Neutrophil (primary cell): ENCODE measurements at regions not wholly inside any gene's neighbourhood (a gene's known extent, or its start where the extent isn't known, plus 50 kb on each side); places are given as distances from the start of the nearest gene placed in this dataset.

Source experiments
- H3K27ac ChIP-seq: fragments of 200-600 bp; sonication (generic); 2 replicates; pipeline ENCODE4 v1.5.1; 2016; ENCODE audit warnings: mild to moderate bottlenecking, moderate library complexity
- H3K27me3 ChIP-seq: fragments of 200-600 bp; sonication (generic); 2 replicates; pipeline ENCODE4 v1.6.0; 2016; ENCODE audit warnings: mild to moderate bottlenecking
- H3K36me3 ChIP-seq: fragments of 200-600 bp; sonication (generic); 2 replicates; pipeline ENCODE4 v1.5.1; 2017
- H3K4me1 ChIP-seq, 2 experiments: fragments of 200-600 bp in 1 of 2; sonication (generic) in 1 of 2; 1 replicate in 1 of 2; 2 replicates in 1 of 2; pipeline versions ENCODE4 v1.5.1 to v1.6.1; 2013 to 2016; ENCODE audit warnings: low read depth in 1 of 2, low read length in 1 of 2, mild to moderate bottlenecking in 1 of 2, moderate library complexity in 1 of 2; ENCODE audit not compliant: control insufficient read depth in 1 of 2, insufficient read depth in 1 of 2
- H3K4me3 ChIP-seq, 2 experiments: fragments of 200-600 bp in 1 of 2; sonication (generic) in 1 of 2; 1 replicate in 1 of 2; 2 replicates in 1 of 2; pipeline ENCODE4 v1.5.1; 2013 to 2016; ENCODE audit warnings: low read depth in 1 of 2, low read length in 1 of 2, mild to moderate bottlenecking in 1 of 2, moderate library complexity in 1 of 2
- H3K9me3 ChIP-seq: fragments of 200-600 bp; sonication (generic); 2 replicates; pipeline ENCODE4 v1.5.1; 2016
- CTCF ChIP-seq: fragments of 200-600 bp; sonication (generic); IDR thresholded peaks from 2 replicates; pipeline ENCODE4 v1.5.1; 2016; ENCODE audit warnings: antibody characterized with exemption

- Histone ChIP-seq H3K36me3 (no peaks in the 10 kb centered on the region), H3K4me3 (no peak overlapping the region), H3K4me1 (no peaks in the 10 kb centered on the region), H3K27me3 (no peaks in the 10 kb centered on the region), H3K9me3 (no peaks in the 10 kb centered on the region), H3K27ac (no peak overlapping the region)
- TF ChIP-seq CTCF: no peak
Measured at GRCh38 chr2:21944536-21944935, 820.8 kb downstream of the TDRD15 start.

- no peaks in the 10 kb centered on the region for H3K9me3 ChIP-seq
- no peaks in the 10 kb centered on the region for H3K27me3 ChIP-seq
- H3K4me1 ChIP-seq: no peaks in the 10 kb centered on the region
- H3K36me3 ChIP-seq: no peaks in the 10 kb centered on the region
- H3K4me3 ChIP-seq: no peak overlapping the region
- H3K27ac ChIP-seq: no peak overlapping the region
- no peak for TF ChIP-seq CTCF
Measured at GRCh38 chr2:21945658-21946057, 821.9 kb downstream of the TDRD15 start.

- Histone ChIP-seq H3K4me1 (no peaks in the 10 kb centered on the region), H3K27me3 (no peaks in the 10 kb centered on the region), H3K27ac (no peak overlapping the region), H3K9me3 (no peaks in the 10 kb centered on the region), H3K36me3 (no peaks in the 10 kb centered on the region), H3K4me3 (no peak overlapping the region)
- no peak for TF ChIP-seq CTCF
Measured at GRCh38 chr2:21947046-21947445, 823.3 kb downstream of the TDRD15 start.

- H3K36me3 ChIP-seq: no peaks in the 10 kb centered on the region
- H3K4me3 ChIP-seq: no peak overlapping the region
- no peaks in the 10 kb centered on the region for H3K9me3 ChIP-seq
- TF ChIP-seq CTCF: no peak
- no peaks in the 10 kb centered on the region for H3K4me1 ChIP-seq
- H3K27me3 ChIP-seq: no peaks in the 10 kb centered on the region
- no peak overlapping the region for H3K27ac ChIP-seq
Measured at GRCh38 chr2:21966139-21966538, 842.4 kb downstream of the TDRD15 start.

- no peak overlapping the region for H3K27ac ChIP-seq
- H3K27me3 ChIP-seq: no peaks in the 10 kb centered on the region
- TF ChIP-seq CTCF: no peak
- H3K9me3 ChIP-seq: no peaks in the 10 kb centered on the region
- H3K4me3 ChIP-seq: no peak overlapping the region
- H3K36me3 ChIP-seq: no peaks in the 10 kb centered on the region
- no peaks in the 10 kb centered on the region for H3K4me1 ChIP-seq
Measured at GRCh38 chr2:21970971-21971370, 847.2 kb downstream of the TDRD15 start.

- Histone ChIP-seq H3K36me3 (no peaks in the 10 kb centered on the region), H3K4me3 (no peak overlapping the region), H3K27me3 (no peaks in the 10 kb centered on the region), H3K9me3 (no peaks in the 10 kb centered on the region), H3K27ac (no peak overlapping the region), H3K4me1 (no peaks in the 10 kb centered on the region)
- TF ChIP-seq CTCF: no peak
Measured at GRCh38 chr2:21972586-21972985, 848.8 kb downstream of the TDRD15 start.
